HG02852 (cell line): ENCODE measurements at regions not wholly inside any gene's neighbourhood (a gene's known extent, or its start where the extent isn't known, plus 50 kb on each side); places are given as distances from the start of the nearest gene placed in this dataset.

ENCODE experiments used
- ATAC-seq: cut with Tn5 transposase; IDR thresholded peaks from one replicate; pipeline ENCODE4 v1.9.1; 2021; ENCODE audit warnings: mild to moderate bottlenecking, moderate library complexity; ENCODE audit not compliant: unreplicated experiment

- ATAC-seq = peak; percentile 66
Measured at GRCh38 chr3:28726840-28727239, 378.2 kb upstream of the AZI2 start.

- ATAC-seq = no peak
Measured at GRCh38 chr3:28727307-28727706, 378.7 kb upstream of the AZI2 start.

GRCh38 chr3:28738425-28738824, 389.8 kb upstream of the AZI2 start:
- ATAC-seq = no peak

GRCh38 chr3:28739647-28740046, 391.0 kb upstream of the AZI2 start:
- ATAC-seq = no peak

GRCh38 chr3:28743271-28743670, 394.6 kb upstream of the AZI2 start:
- no peak for ATAC-seq

- ATAC-seq = no peak
Measured at GRCh38 chr3:28743831-28744230, 395.2 kb upstream of the AZI2 start.

GRCh38 chr3:28745436-28745835, 396.8 kb upstream of the AZI2 start:
- no peak for ATAC-seq

GRCh38 chr3:28745916-28746617, 397.4 kb upstream of the AZI2 start:
- ATAC-seq = no peak

- ATAC-seq = no peak
Measured at GRCh38 chr3:28746990-28747389, 398.4 kb upstream of the AZI2 start.

- no peak for ATAC-seq
Measured at GRCh38 chr3:28751864-28752263, 403.2 kb upstream of the AZI2 start.

GRCh38 chr3:28752290-28752689, 403.7 kb upstream of the AZI2 start:
- no peak for ATAC-seq

- ATAC-seq = no peak
Measured at GRCh38 chr3:28756056-28756455, 407.4 kb upstream of the AZI2 start.

- no peak for ATAC-seq
Measured at GRCh38 chr3:28758115-28758514, 409.5 kb upstream of the AZI2 start.

GRCh38 chr3:28761375-28761774, 412.8 kb upstream of the AZI2 start:
- ATAC-seq = no peak

- no peak for ATAC-seq
Measured at GRCh38 chr3:28765194-28765593, 416.6 kb upstream of the AZI2 start.

GRCh38 chr3:28768439-28768838, 419.8 kb upstream of the AZI2 start:
- no peak for ATAC-seq

- ATAC-seq = no peak
Measured at GRCh38 chr3:28777806-28778475, 429.3 kb upstream of the AZI2 start.

GRCh38 chr3:28780480-28780879, 431.9 kb upstream of the AZI2 start:
- ATAC-seq = no peak

- no peak for ATAC-seq
Measured at GRCh38 chr3:28781053-28781452, 432.4 kb upstream of the AZI2 start.

GRCh38 chr3:28786446-28786845, 437.8 kb upstream of the AZI2 start:
- ATAC-seq = no peak

GRCh38 chr3:28788571-28788970, 439.9 kb upstream of the AZI2 start:
- ATAC-seq = no peak

- ATAC-seq = no peak
Measured at GRCh38 chr3:28791713-28792255, 443.2 kb upstream of the AZI2 start.
